Cardiac septum (tissue), 1 donor: ENCODE measurements at regions not wholly inside any gene's neighbourhood (a gene's known extent, or its start where the extent isn't known, plus 50 kb on each side); places are given as distances from the start of the nearest gene placed in this dataset.

Experiments used
- DNase-seq: peaks from one replicate; pipeline ENCODE4 v3.0.0-alpha.2; 2020; ENCODE audit warnings: low spot score
- intact Hi-C: fragments of 100-400 bp; cut with DNase I; formaldehyde crosslinking; loops from one replicate; pipeline ENCODE4 v1.14.0; 2022
- donor health status: DM: no; HTN: no; CAD: no.

DNA sequence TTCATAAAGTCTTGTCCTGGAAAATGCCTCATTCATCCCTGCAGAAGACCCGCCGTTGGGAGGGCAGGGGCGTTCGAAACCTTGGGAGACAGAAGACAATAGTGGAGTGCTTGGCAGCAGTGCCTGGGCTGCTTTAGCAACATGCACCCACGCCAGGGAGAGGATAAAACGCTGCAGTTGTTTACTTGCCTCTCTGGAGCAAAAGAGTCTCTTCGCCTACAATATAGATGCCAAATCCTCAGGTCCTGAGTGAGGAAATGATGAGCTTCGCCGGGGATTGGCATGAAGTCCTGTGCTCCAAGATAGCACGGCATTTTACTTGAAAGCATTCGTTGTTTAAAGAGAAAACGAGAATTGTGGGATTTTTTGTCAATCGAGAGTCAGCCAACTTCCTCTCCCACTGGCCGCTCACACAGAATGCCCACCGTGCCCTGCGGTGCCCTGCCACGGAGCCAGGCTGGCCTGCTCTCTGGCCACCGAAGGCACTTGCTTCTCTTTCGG is 152.5 kb upstream of the POU3F3 start:
- DNase-seq = no peak
- intact Hi-C loops = no loop called here

- intact Hi-C loops = no loop called here
- DNase-seq = no peak
Observed at GRCh38 chr2:104702031-104702850, 151.7 kb upstream of the POU3F3 start.

GRCh38 chr2:104703669-104704068 is 150.2 kb upstream of the POU3F3 start:
- no peak for DNase-seq
- intact Hi-C loops = no loop called here

GRCh38 chr2:104704496-104705245 is 149.2 kb upstream of the POU3F3 start:
- DNase-seq = no peak
- intact Hi-C loops = no loop called here

GRCh38 chr2:104707056-104707455 is 146.9 kb upstream of the POU3F3 start:
- intact Hi-C loops = no loop called here
- no peak for DNase-seq

- intact Hi-C loops = no loop called here
- no peak for DNase-seq
Observed at GRCh38 chr2:104708967-104709366, 144.9 kb upstream of the POU3F3 start.

DNA sequence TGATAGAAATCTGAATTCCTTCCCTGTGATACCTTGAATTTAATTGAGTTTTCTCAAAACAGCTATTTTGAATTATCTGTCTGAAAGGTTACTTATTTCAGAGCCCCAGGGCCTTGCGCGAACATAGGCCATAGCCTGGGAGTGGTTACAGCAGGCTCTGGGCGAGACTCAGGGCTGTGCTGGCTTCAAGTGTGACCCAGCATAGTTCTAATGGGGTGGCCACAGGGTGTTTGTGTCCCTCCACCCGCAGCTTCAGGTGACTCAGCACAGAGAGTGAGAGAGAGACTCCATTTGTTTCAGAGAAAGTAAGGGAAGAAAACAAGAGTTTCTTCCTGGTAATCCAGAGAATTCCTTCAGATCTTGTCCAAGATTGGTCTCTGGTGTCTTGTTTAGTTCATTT is 137.9 kb upstream of the POU3F3 start:
- intact Hi-C loops = no loop called here
- DNase-seq = no peak

- intact Hi-C loops = no loop called here
- DNase-seq = no peak
Observed at GRCh38 chr2:104733226-104733943, 120.5 kb upstream of the POU3F3 start.

DNA sequence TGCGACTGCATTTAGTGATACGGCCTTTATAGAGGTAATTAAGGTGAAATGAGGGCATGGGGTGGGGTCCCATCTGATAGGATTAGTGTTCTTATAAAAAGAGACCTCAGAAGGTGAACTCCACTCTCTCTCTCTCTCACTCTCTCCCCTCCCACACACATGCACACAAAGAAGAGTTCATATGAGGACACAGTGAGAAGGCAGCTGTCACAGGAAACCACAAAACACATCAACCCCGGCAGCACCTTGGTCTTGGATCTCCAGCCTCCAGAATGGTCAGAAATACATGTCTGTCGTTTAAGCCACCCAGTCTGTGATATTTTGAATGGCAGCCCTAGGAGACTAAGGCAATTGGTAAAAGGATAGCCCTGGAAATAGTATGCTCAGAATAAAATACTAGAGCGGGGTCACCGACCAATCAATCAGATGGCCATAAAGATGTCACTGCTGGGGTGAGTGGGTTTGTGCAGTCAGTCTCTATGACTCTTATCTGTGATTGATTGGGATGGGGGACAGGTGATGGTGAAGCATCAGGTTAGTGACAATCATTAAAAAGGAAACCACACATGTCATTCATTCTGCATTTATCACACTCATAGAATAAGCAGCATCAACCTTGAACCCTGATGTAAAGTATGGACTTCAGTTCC is 118.9 kb upstream of the POU3F3 start:
- no peak for DNase-seq
- intact Hi-C loops = no loop called here

GRCh38 chr2:104736026-104736425 is 117.9 kb upstream of the POU3F3 start:
- intact Hi-C loops = no loop called here
- no peak for DNase-seq

GRCh38 chr2:104741860-104742259 is 112.1 kb upstream of the POU3F3 start:
- intact Hi-C loops = no loop called here
- DNase-seq = no peak

DNA sequence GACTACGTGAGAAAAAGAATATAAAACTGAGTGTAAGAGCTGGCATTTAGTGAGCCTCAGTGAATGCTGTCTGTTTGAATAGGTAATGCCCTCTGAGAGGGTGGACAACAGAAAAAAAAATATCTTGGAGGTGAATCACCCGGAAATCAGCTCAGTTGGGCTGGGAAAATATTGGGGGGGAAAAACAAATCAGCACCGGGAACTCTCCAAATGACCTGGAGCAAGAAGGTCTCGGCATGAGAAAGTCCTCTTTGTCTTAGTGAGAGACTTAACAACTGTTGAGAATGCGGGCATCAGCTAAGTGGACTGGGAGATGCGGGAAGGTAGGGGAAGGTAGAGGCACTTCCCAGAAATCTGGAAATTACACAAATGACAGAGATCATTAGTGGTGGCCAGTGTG is 109.4 kb upstream of the POU3F3 start:
- intact Hi-C loops = no loop called here
- DNase-seq = no peak

DNA sequence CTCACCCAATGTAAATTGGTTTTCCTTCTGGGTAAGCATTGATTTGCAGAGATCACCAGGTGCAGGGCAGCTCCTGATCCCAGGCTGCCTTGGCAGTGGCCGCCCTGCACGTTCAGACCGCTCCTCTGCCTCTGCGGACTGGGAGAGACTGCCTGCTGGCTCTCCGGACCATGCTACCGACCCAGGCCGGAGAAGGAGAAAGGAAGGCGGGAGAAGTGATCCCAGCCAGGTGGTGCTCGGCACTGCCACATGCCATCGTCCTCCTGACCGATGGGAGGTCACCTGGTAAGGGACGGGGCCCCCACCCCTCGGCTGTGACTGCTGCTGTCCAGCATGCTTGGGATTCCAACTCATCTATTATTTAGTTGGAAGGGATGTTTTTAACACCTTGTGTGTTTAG is 108.1 kb upstream of the POU3F3 start:
- intact Hi-C loops = no loop called here
- no peak for DNase-seq

DNA sequence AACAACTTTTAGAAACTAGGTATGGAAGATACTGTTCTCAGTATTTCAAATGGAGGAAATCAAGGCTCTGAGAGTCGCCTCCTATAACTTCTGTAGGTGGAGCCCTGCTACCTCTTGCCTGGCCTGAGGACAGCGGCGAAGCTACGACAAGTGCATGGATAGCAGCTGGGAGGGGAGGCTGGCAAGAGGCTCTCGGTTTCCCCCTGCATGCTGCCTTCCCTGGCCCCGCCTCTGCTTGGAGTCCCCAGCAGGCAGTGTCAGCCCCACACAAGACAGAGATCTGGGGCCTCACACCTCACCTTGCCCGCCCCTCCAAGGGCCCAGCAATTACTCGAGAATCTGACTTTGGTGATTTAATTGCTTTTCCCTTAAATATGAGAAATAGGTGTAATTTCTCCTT is 107.6 kb upstream of the POU3F3 start:
- intact Hi-C loops = no loop called here
- no peak for DNase-seq

GRCh38 chr2:104746858-104747257 is 107.1 kb upstream of the POU3F3 start:
- DNase-seq = no peak
- intact Hi-C loops = no loop called here

DNA sequence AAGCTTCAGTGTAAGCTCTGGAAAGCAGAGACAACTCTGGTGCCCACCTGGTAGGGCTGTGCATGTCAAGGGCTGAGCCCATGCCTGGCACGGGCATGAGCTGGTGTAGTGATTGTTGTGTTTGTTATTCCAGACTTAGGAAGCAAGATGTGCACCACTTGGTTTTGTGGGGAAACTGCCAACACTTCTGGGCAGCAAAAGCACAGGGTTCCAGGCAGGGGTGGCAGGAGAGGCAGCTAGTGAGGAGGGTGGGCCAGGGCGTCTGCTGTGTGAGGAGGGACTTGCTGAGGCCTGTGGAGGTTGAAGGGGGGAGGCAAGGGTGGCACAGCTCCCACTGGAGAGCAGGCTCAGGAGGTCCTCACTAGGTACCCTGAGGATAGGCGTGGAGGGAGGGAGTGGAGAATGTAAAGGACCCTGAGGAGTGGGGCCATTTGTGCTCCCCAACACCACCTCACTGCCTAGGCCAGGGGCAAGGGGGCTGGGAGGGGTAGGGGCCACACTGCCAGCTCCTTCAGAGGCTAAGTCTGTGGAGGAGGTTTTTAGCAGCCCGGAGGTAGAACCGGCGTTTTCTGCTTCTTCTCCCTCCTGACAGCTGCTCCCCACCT is 104.0 kb upstream of the POU3F3 start:
- intact Hi-C loops = no loop called here

DNA sequence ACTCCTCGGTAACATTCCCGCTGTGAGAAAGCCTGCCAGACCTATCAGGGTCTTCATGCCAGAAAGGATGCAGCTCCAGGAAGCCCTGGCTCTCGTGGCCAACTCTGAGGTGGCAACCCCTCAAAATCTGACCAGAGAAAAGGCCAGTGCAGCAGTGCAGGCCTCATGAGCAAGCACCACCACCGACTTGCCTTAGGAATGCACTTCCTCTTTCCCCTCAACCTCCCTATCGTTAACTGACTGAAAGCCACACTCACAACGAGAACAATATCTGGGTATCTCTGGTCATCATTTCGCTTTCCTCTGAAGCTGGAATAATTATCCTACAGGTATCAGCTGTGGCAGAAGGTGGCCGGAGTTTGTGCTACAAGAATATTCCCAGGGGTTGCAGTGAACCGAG is 101.4 kb upstream of the POU3F3 start:
- intact Hi-C loops = no loop called here
- DNase-seq = no peak

More for the DNA sequence above, 104.0 kb upstream of the POU3F3 start:
- no peak for DNase-seq

DNA sequence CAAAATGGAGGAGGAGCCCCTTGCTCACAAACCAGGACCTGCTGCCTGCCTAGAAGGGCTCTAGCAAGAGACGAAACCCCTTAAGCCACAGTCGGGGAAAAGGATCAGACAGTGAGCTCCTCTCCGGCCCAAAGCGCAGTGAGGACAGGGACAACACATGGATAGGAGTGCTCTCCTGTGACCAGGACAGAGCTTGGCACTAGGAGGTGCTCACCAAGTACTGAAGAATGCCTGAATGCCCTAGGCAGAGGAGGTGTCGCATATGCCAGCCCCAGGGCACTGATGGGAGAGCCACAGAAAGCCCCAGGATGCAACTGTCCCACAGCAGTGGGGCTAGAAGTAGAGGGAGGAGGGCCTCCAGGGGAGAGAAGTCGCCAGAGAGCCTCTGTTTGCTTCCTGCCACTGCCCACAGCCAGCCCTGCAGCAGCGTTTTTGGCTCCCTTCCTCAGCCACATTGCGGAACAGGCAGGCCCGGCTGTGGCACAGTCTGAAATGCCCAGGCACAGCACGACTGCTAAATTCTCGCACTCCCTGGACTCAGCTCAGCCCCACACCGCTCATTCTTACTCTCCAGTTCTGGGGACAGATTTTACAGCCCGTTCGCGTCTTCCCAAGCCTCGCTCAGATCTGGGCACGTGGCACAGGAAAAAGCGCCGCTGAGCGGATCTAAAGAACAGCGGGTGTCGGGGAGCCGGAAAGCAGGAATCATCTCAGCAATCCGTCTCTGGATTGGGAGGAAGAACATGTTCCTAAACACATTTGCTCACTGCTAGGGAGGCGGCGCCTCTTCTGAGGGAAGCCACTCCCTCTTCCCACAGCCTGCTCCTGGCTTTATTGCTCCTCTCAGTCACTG is 98.7 kb upstream of the POU3F3 start:
- DNase-seq = no peak
- intact Hi-C loops = no loop called here

DNA sequence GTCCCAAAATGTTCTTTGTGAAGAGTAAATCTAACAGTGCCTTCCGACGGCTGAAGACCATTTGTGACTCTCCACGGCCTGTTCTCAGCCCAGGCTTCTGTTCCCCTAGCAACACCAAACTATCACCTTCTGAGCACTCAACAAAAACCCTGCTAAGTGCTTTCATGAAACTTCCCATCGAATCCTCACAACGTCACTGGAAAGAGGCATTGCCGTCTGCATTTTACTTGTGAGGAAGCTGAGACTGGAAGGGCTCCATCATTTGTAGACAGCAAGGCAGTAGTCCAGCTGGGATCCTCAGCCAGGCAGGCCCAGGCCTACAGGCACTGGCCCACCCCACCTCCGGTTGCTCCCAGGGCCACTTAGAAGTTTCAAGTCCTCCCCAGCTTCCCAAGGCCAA is 97.8 kb upstream of the POU3F3 start:
- no peak for DNase-seq
- intact Hi-C loops = no loop called here
